Ammon's horn (tissue), 1 donor: ENCODE measurements at regions not wholly inside any gene's neighbourhood (a gene's known extent, or its start where the extent isn't known, plus 50 kb on each side); places are given as distances from the start of the nearest gene placed in this dataset.

Experiments
- DNase-seq: peaks from one replicate; pipeline ENCODE4 v3.0.0-alpha.2; 2016; ENCODE audit warnings: low spot score

GRCh38 chr7:46989247-46989646 is 592.7 kb downstream of the TNS3 start:
- no peak for DNase-seq

- peak; percentile 23 for DNase-seq
These were observed 599.0 kb downstream of the TNS3 start for GRCh38 chr7:46982928-46983327.

- DNase-seq, result no peak
These were observed 602.5 kb downstream of the TNS3 start for GRCh38 chr7:46979439-46979838.

GRCh38 chr7:46975493-46975892 is 606.4 kb downstream of the TNS3 start:
- DNase-seq, result no peak

- DNase-seq, result no peak
These were observed 609.7 kb downstream of the TNS3 start for GRCh38 chr7:46972205-46972604.

GRCh38 chr7:46970476-46970875 is 611.4 kb downstream of the TNS3 start:
- no peak for DNase-seq

- no peak for DNase-seq
These were observed 611.8 kb downstream of the TNS3 start for GRCh38 chr7:46970131-46970430.

- no peak for DNase-seq
These were observed 612.4 kb downstream of the TNS3 start for GRCh38 chr7:46969303-46970130.

- DNase-seq, result no peak
These were observed 613.9 kb downstream of the TNS3 start for GRCh38 chr7:46968003-46968402.

- DNase-seq, result no peak
These were observed 618.2 kb downstream of the TNS3 start for GRCh38 chr7:46963719-46964118.

GRCh38 chr7:46960970-46961369 is 620.9 kb downstream of the TNS3 start:
- no peak for DNase-seq

- DNase-seq, result no peak
These were observed 624.7 kb downstream of the TNS3 start for GRCh38 chr7:46957195-46957594.

GRCh38 chr7:46955531-46955930 is 626.4 kb downstream of the TNS3 start:
- no peak for DNase-seq

- DNase-seq, result no peak
These were observed 627.7 kb downstream of the TNS3 start for GRCh38 chr7:46954181-46954580.

- no peak for DNase-seq
These were observed 628.9 kb downstream of the TNS3 start for GRCh38 chr7:46953008-46953407.

- DNase-seq, result no peak
These were observed 632.5 kb downstream of the TNS3 start for GRCh38 chr7:46949270-46949931.

GRCh38 chr7:46948716-46949115 is 633.2 kb downstream of the TNS3 start:
- DNase-seq, result no peak

GRCh38 chr7:46945328-46945727 is 636.6 kb downstream of the TNS3 start:
- DNase-seq, result no peak

- DNase-seq, result no peak
These were observed 637.9 kb downstream of the TNS3 start for GRCh38 chr7:46943996-46944395.

GRCh38 chr7:46942574-46942973 is 639.3 kb downstream of the TNS3 start:
- no peak for DNase-seq

GRCh38 chr7:46940178-46940577 is 641.7 kb downstream of the TNS3 start:
- no peak for DNase-seq

GRCh38 chr7:46939558-46939957 is 642.4 kb downstream of the TNS3 start:
- no peak for DNase-seq

GRCh38 chr7:46939089-46939488 is 642.8 kb downstream of the TNS3 start:
- DNase-seq, result no peak

- DNase-seq, result no peak
These were observed 644.1 kb downstream of the TNS3 start for GRCh38 chr7:46937826-46938225.
